Esophagus (tissue), 2 donors: ENCODE measurements at regions not wholly inside any gene's neighbourhood (a gene's known extent, or its start where the extent isn't known, plus 50 kb on each side); places are given as distances from the start of the nearest gene placed in this dataset.

Experiments
- H3K27ac ChIP-seq, 2 donors: one replicate each; pipeline ENCODE4 v1.5.1; 2013; ENCODE audit warnings: low read depth in 2 of 2, mild to moderate bottlenecking in 2 of 2, inconsistent platforms in 1 of 2, low read length in 1 of 2, moderate library complexity in 1 of 2
- H3K27me3 ChIP-seq, 2 donors: one replicate each; pipeline ENCODE4 v1.6.1; 2013; ENCODE audit warnings: low read length in 2 of 2, control low read depth in 1 of 2, mild to moderate bottlenecking in 1 of 2; ENCODE audit not compliant: insufficient read depth in 2 of 2, control insufficient read depth in 1 of 2
- H3K36me3 ChIP-seq, 2 donors: one replicate each; pipeline ENCODE4 v1.6.1; 2013; ENCODE audit warnings: low read length in 1 of 2; ENCODE audit not compliant: control insufficient read depth in 2 of 2, insufficient read depth in 2 of 2
- H3K4me1 ChIP-seq, 2 donors: one replicate each; pipeline ENCODE4 v1.6.1; 2013; ENCODE audit warnings: low read length in 1 of 2; ENCODE audit not compliant: control insufficient read depth in 2 of 2, insufficient read depth in 2 of 2
- H3K4me3 ChIP-seq, 2 donors: one replicate each; pipeline ENCODE4 v1.5.1; 2013; ENCODE audit warnings: low read length in 2 of 2, mild to moderate bottlenecking in 2 of 2, low read depth in 1 of 2, moderate library complexity in 1 of 2
- H3K9me3 ChIP-seq, 2 donors: one replicate each; pipeline ENCODE4 v1.6.1; 2013; ENCODE audit warnings: mild to moderate bottlenecking in 2 of 2, low read depth in 1 of 2, low read length in 1 of 2, moderate library complexity in 1 of 2; ENCODE audit not compliant: control insufficient read depth in 2 of 2, insufficient read depth in 1 of 2
- WGBS, 2 donors: extraction: QIAGEN DNeasy Blood & Tissue Kit; methylation state at CpG; one replicate each; pipeline ENCODE4 v1.1.7; 2013; 5-methylcytosine and 5-hydroxymethylcytosine counted together
- donor health status: healthy with polysubstance abuse.
- donor health status: Bipolar disorder and iron deficiency.

- WGBS, 2 donors: 62 to 70% methylated on average over 3 of the region's 3 CpGs
- Histone ChIP-seq H3K36me3 (no peaks in the 10 kb centered on the region), H3K4me1 (no peaks in the 10 kb centered on the region), H3K4me3 (no peak overlapping the region), H3K9me3 (no peaks in the 10 kb centered on the region), H3K27ac (no peak overlapping the region), H3K27me3 (no peaks in the 10 kb centered on the region)
Observed at GRCh38 chr6:141726248-141726647, 406.5 kb upstream of the GJE1 start.

DNA sequence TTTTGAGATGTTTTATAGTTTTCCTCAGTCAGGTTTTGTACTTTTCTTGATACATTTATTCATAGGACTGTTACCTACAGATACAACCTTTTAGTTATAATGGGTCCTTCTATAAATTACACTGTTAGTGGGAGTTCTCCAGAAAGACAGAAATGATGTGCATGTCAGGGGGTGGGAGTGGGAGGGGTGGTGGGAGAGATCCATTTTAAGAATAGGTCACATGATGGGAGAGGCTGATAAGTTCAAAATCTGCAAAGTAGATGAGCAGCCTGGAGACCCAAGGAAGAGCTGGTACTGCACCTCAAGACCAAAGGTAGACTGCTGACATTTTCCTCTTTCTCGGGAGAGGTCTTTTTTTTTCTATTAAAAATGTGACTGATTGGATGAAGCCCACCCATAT is 408.0 kb upstream of the GJE1 start:
- Histone ChIP-seq H3K4me1 (no peaks in the 10 kb centered on the region), H3K27ac (no peak overlapping the region), H3K9me3 (no peaks in the 10 kb centered on the region), H3K27me3 (no peaks in the 10 kb centered on the region), H3K4me3 (no peak overlapping the region), H3K36me3 (no peaks in the 10 kb centered on the region)
- WGBS, 2 donors: 84 to 86% methylated on average over 1 of the region's 1 CpG

DNA sequence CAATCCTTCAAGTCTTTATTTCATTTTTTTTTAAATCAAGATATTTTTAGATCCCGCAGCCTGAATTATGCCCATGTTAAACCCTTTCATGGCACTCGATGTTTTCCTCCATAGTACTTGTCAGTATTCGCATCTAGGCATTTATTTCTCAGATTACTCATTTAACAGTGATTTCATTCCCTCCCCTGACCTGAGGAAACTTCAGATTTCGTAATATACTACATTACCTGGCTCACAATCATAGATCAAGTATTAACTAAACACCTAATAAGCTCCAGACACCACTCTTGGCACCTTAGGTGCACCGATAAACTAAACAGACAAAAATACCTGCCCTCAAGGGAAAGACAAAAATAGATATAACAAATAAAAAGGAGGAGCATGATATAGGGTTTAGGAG is 413.2 kb upstream of the GJE1 start:
- no peak overlapping the region for H3K4me3 ChIP-seq
- 69 to 73% methylated on average over 5 of the region's 5 CpGs for WGBS, 2 donors
- no peaks in the 10 kb centered on the region for H3K27me3 ChIP-seq
- H3K9me3 ChIP-seq: no peaks in the 10 kb centered on the region
- no peaks in the 10 kb centered on the region for H3K36me3 ChIP-seq
- H3K27ac ChIP-seq: no peak overlapping the region
- H3K4me1 ChIP-seq: no peaks in the 10 kb centered on the region

- no peaks in the 10 kb centered on the region for H3K27me3 ChIP-seq
- 66 to 71% methylated on average over 3 of the region's 3 CpGs for WGBS, 2 donors
- no peaks in the 10 kb centered on the region for H3K36me3 ChIP-seq
- no peaks in the 10 kb centered on the region for H3K9me3 ChIP-seq
- H3K27ac ChIP-seq: no peak overlapping the region
- no peaks in the 10 kb centered on the region for H3K4me1 ChIP-seq
- no peak overlapping the region for H3K4me3 ChIP-seq
Observed at GRCh38 chr6:141705431-141705830, 427.3 kb upstream of the GJE1 start.

DNA sequence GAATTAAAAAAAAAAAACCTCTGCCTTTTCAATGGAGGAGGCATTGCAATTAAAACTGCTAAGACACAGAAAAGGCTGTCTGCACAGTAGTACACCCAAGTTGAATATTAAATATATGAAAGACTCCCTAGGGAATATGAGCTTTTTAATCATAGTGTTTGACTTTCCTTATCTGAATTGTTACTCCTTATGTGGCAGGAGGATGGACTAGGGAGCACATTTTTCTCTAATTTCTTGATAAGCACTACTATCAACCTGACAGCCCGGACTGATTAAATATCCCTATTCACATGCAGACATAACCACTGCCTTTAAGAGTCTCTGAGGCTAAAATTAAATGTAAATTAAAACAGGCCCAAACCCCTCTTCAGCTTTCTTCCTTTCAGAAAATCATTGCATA is 428.6 kb upstream of the GJE1 start:
- H3K9me3 ChIP-seq: no peaks in the 10 kb centered on the region
- 66 to 79% methylated on average over 1 of the region's 1 CpG for WGBS, 2 donors
- H3K36me3 ChIP-seq: no peaks in the 10 kb centered on the region
- H3K27me3 ChIP-seq: no peaks in the 10 kb centered on the region
- no peaks in the 10 kb centered on the region for H3K4me1 ChIP-seq
- H3K4me3 ChIP-seq: no peak overlapping the region
- no peak overlapping the region for H3K27ac ChIP-seq

- no peaks in the 10 kb centered on the region for H3K27me3 ChIP-seq
- H3K36me3 ChIP-seq: no peaks in the 10 kb centered on the region
- no peak overlapping the region for H3K4me3 ChIP-seq
- no peak overlapping the region for H3K27ac ChIP-seq
- WGBS, 2 donors: 88 to 95% methylated on average over 2 of the region's 2 CpGs
- H3K4me1 ChIP-seq: no peaks in the 10 kb centered on the region
- H3K9me3 ChIP-seq: no peaks in the 10 kb centered on the region
Observed at GRCh38 chr6:141701732-141702131, 431.0 kb upstream of the GJE1 start.

DNA sequence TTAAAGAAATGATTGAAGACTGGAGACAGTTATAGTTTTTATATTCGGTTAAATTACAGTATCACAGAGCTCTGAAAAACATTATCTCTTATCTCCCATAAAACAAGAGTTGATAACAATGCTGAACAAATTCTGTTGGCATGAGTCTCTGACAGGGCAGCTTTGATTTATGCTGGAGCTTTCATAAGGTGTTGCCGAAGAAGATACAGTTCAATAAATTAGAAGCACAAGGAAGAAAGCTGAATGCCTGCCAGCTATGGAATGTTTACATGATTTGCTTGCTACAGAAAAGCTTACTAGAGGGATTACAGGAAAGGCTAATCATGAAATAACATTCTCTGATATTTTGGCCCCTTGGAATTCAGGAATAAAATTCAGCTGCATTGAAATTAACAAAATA is 431.9 kb upstream of the GJE1 start:
- WGBS, 2 donors: 38 to 42% methylated on average over 2 of the region's 2 CpGs
- Histone ChIP-seq H3K27me3 (no peaks in the 10 kb centered on the region), H3K4me1 (no peaks in the 10 kb centered on the region), H3K36me3 (no peaks in the 10 kb centered on the region), H3K27ac (no peak overlapping the region), H3K9me3 (no peaks in the 10 kb centered on the region), H3K4me3 (no peak overlapping the region)

DNA sequence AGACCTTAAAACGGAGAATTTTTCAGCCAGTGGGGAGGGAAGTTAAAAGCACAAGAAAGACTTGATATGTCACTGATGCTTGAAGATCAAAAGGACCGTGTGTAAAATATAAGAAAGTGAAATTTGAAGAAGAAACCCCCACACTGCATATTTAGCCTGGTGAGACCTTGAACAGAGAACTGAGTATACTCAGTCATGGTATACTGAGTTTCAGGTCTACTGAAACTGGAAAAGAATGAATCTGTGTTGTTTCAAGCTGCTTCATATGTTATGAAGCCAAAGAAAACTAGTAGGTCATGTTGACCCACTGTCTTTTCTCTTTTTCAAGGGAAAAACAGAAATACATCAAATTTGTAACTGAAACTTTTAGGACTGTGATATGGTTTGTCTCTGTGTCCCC is 443.8 kb upstream of the GJE1 start:
- Histone ChIP-seq H3K27me3 (no peaks in the 10 kb centered on the region), H3K4me3 (no peak overlapping the region), H3K4me1 (no peaks in the 10 kb centered on the region), H3K9me3 (no peaks in the 10 kb centered on the region), H3K27ac (no peak overlapping the region), H3K36me3 (no peaks in the 10 kb centered on the region)
- WGBS, 2 donors: 56 to 67% methylated on average over 2 of the region's 2 CpGs

DNA sequence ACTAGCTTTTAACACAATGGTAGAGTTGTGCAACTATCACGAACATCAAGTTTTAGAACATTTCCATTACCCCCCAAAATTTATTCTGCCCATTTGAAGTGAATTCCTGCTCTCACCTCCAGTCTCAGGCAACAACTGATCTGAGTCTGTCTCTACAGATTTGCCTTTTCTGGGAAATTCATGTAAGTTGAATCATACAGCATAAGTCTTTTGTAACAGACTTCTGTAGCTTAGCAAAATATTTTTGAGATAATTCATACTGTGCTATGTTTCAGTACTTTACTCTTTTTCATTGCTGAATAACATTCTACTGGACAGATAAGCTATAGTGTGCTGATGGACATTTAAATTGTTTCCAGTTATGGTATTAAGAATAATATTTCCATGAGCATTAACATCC is 447.3 kb upstream of the GJE1 start:
- WGBS, 2 donors: 6 to 87% methylated on average over 1 of the region's 1 CpG
- no peaks in the 10 kb centered on the region for H3K4me1 ChIP-seq

DNA sequence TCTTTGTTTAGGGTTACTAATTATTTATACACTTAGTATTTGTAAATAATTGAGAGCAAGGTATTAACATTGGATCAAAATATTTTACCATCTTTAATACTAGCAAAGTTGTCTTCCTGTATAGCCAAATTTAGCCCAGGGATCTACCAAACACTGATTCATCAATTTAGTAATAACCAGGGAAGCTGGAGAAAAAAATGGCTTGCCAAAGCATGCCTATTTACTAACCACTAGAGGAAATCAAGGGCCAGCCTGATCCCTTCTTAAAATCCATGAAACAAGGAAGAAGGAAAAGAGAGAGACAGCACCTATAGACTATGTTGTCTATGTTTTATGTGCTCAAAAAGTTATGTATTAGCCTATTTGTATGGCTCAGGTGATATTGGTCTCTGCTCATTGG is 450.3 kb upstream of the GJE1 start:
- Histone ChIP-seq H3K4me1 (no peaks in the 10 kb centered on the region), H3K27ac (no peak overlapping the region), H3K36me3 (no peaks in the 10 kb centered on the region), H3K27me3 (no peaks in the 10 kb centered on the region), H3K9me3 (no peaks in the 10 kb centered on the region), H3K4me3 (no peak overlapping the region)

More for the DNA sequence above, 447.3 kb upstream of the GJE1 start:
- no peaks in the 10 kb centered on the region for H3K27me3 ChIP-seq
- H3K36me3 ChIP-seq: no peaks in the 10 kb centered on the region
- no peaks in the 10 kb centered on the region for H3K9me3 ChIP-seq
- H3K27ac ChIP-seq: no peak overlapping the region
- H3K4me3 ChIP-seq: no peak overlapping the region
